ENCODE measurements at regions not wholly inside any gene's neighbourhood (a gene's known extent, or its start where the extent isn't known, plus 50 kb on each side); places are given as distances from the start of the nearest gene placed in this dataset.

GRCh38 chr13:105509981-105510762 is 1025.3 kb downstream of the EFNB2 start:
- 0 out of 2 replicates have a peak, but pooled peaks have one; percentile 37 for TF ChIP-seq GATA2 (IDR thresholded peaks at IDR 0.05; ENCODE audit: low read depth, low read length)
- no peak for TF ChIP-seq GATA3 (IDR thresholded peaks at IDR 0.05; ENCODE audit: low read depth, low read length)

Measured in SH-SY5Y (cell line).